GM21423 (cell line): ENCODE measurements at regions not wholly inside any gene's neighbourhood (a gene's known extent, or its start where the extent isn't known, plus 50 kb on each side); places are given as distances from the start of the nearest gene placed in this dataset.

ENCODE experiments used
- ATAC-seq: cut with Tn5 transposase; IDR thresholded peaks from one replicate; pipeline ENCODE4 v1.9.1; 2021; ENCODE audit warnings: mild to moderate bottlenecking, moderate library complexity; ENCODE audit not compliant: unreplicated experiment

GRCh38 chr3:150172356-150172755 lies 201.7 kb upstream of the PFN2 start:
- no peak for ATAC-seq

- ATAC-seq = no peak
Observed at GRCh38 chr3:150170852-150171520, 200.3 kb upstream of the PFN2 start.

- ATAC-seq = no peak
Observed at GRCh38 chr3:150169330-150169940, 198.7 kb upstream of the PFN2 start.

- ATAC-seq = no peak
Observed at GRCh38 chr3:150168698-150169097, 198.0 kb upstream of the PFN2 start.

GRCh38 chr3:150165396-150166094 lies 194.8 kb upstream of the PFN2 start:
- no peak for ATAC-seq

GRCh38 chr3:150161011-150161410 lies 190.3 kb upstream of the PFN2 start:
- ATAC-seq = no peak

GRCh38 chr3:150158943-150159625 lies 188.4 kb upstream of the PFN2 start:
- ATAC-seq = no peak

DNA sequence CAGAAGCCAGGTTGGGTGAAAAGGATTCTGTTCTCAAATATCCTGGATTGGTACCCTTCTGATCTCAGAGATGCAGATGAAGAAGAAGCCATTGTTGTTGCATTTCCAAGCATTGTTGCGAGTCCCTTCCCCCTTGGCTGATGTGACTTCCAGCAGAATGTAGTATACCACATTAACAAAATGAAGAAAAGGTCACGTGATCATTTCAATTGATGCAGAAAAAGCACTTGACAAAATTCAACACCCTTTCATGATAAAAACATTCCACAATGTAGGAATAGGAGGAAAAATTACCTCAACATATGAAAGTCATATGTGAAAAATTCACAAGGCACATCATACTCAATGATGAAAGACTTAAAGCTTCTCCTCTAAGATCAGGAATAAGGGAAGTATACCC lies 181.9 kb upstream of the PFN2 start:
- ATAC-seq = no peak

- no peak for ATAC-seq
Observed at GRCh38 chr3:150150633-150151032, 179.9 kb upstream of the PFN2 start.

- ATAC-seq = no peak
Observed at GRCh38 chr3:150149651-150150051, 179.0 kb upstream of the PFN2 start.

DNA sequence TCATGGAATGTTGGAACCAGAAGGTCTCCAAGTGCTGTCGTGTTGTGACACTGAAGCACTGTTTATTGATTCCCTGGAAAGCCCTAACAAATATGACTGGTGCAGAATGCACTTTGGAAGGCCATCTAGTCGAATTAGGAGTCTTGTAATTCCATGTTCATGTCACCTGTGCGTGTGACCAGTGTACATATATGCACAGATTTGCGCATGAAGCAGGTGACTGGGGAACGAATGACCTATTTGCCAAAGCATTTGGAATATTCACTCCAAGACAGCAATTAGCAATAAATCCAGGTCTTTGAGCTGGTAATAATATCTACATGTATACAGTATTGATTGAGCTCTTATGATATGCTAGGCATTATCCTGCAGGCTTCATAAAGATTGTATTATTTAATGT lies 177.5 kb upstream of the PFN2 start:
- ATAC-seq = no peak

- no peak for ATAC-seq
Observed at GRCh38 chr3:150147776-150148175, 177.1 kb upstream of the PFN2 start.

GRCh38 chr3:150146991-150147761 lies 176.5 kb upstream of the PFN2 start:
- no peak for ATAC-seq

GRCh38 chr3:150145659-150146058 lies 175.0 kb upstream of the PFN2 start:
- ATAC-seq = no peak

DNA sequence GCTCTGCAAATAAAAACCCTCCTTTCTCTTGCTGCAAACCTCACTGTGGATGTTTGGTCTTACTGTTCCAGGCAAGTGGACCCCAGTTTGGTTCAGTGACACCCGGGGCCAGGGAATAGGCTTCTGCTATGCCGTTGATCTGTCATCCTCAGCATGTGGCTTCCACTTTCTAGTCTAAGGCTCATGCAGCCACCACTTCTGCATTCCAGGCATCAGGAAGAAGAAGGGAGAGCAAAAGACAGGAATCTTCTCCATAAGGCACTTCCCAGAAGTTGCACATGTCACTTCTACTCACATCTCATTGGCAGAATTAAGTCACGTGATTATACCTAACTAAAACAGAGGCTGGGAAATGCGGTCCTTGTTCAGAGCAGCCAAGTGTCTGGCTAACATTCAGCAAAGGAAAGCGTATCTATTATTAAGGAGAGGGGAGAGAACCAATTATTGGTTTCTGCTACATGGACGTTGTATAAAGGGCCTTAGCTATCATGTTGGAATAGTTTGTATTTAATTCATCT lies 173.6 kb upstream of the PFN2 start:
- ATAC-seq = no peak

- no peak for ATAC-seq
Observed at GRCh38 chr3:150142936-150143335, 172.2 kb upstream of the PFN2 start.

DNA sequence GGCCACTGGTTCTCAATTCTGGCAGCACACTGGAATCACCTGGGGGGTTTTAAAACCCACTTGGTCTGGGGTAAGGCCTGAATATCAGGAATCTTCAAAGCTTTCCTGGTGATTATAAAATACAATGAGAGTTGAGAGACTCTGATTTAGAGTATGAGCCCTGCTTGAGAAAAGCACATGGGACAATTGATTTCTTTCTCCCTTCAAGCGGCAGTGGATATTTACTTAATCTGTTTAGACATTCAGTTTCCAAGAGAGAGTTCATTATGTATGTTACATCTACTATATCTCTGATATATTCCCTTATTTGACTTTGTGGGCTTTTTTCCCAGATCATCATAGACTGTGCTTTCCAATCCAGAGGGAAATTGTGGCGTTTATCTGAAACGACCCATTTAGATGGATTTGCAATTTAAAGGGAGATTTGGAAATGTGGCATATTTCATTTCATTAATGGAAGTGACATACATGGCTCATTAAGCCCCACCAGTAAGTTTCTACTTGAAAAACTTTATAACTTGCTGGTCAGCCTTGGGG lies 171.2 kb upstream of the PFN2 start:
- ATAC-seq = no peak

DNA sequence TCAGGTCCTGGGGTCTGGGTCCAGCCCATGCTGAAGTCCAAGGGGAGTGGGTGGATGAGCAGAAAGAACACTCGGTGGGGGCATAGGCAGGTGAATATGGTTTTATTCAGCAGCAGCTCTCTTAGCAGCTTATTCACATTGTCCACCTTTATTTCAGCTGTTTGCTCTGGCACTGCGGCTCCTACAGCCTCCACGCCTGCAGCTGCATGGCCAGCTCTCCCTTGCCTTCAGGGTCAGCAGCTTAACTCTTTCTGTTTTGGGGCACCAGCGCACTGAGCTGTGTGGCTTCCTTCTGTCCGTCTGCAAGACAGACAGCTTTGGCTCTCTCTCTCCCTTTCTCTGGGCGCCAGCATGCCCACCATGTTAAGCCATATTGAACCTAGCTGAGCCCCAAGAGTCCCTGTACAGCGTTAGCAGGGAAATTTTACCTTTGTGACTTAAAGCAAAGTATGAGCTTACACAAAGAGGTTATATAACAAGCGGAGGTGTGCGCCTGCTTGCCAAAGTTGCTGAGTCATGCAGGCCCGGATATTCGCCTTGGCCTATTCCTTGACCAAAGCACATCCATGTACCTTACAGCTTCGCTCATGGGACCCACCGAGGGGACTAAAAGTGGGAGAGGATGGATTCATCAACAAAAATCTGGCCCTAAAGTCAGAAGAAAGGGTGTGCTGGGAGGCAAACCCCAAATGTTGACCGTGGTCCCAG lies 170.1 kb upstream of the PFN2 start:
- no peak for ATAC-seq

- ATAC-seq = no peak
Observed at GRCh38 chr3:150138824-150139223, 168.1 kb upstream of the PFN2 start.

DNA sequence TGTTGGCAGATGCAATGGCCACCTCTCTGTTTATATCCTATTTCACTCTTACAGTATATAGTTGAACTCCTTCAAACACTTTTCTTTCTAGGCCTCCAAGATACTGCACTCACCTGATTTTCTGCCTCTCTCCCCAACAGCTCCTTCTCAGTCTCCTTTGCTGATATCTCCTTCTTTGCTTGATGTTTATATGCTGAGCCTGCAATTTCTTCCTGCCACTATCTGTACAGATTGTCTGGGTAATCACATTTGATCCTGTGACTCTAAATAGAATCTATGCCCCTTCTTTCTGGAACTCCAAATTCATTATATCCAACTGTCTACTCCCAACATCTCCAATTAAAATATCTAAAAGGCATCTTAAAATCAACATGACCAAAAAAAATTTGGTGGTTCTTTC lies 165.5 kb upstream of the PFN2 start:
- no peak for ATAC-seq
